ENCODE measurements at regions not wholly inside any gene's neighbourhood (a gene's known extent, or its start where the extent isn't known, plus 50 kb on each side); places are given as distances from the start of the nearest gene placed in this dataset.

GRCh38 chrX:99421796-99422195 lies 988.3 kb downstream of the PCDH19 start:
- Histone ChIP-seq H3K27me3 (peaks cover 0 to 5% (median 0%) of the 10 kb centered on the region in 9 donors), H3K4me3 (no peak overlapping the region), H3K27ac (no peak overlapping the region), H3K36me3 (no peaks in the 10 kb centered on the region), H3K4me1 (no peaks in the 10 kb centered on the region), H3K9me3 (peaks cover 0 to 22% (median 0%) of the 10 kb centered on the region in 12 donors)
- TF ChIP-seq POLR2A (IDR thresholded peaks at IDR 0.05): no peak
- no peak for TF ChIP-seq CTCF (IDR thresholded peaks at IDR 0.05)
- DNase-seq (no peak), ATAC-seq (no peak)
- intact Hi-C loops (cut with DNase I): no loop called here

GRCh38 chrX:99415470-99415869 lies 994.6 kb downstream of the PCDH19 start:
- intact Hi-C loops (cut with DNase I): no loop called here
- 50 to 74% (median 72%) methylated on average over 1 of the region's 1 CpG for WGBS, 4 donors

GRCh38 chrX:99413317-99413716 lies 996.8 kb downstream of the PCDH19 start:
- TF ChIP-seq POLR2A (IDR thresholded peaks at IDR 0.05): no peak
- TF ChIP-seq CTCF (IDR thresholded peaks at IDR 0.05): no peak
- H3K9me3 ChIP-seq: no peaks in the 10 kb centered on the region
- ATAC-seq (no peak), DNase-seq (no peak)
- intact Hi-C loops (cut with DNase I): no loop called here
- no peak overlapping the region for H3K27ac ChIP-seq
- no peaks in the 10 kb centered on the region for H3K4me1 ChIP-seq
- no peaks in the 10 kb centered on the region for H3K36me3 ChIP-seq
- WGBS, 4 donors: 66 to 77% (median 74%) methylated on average over 3 of the region's 3 CpGs
- no peak overlapping the region for H3K4me3 ChIP-seq
- no peaks in the 10 kb centered on the region for H3K27me3 ChIP-seq

More at GRCh38 chrX:99415470-99415869, 994.6 kb downstream of the PCDH19 start:
- no peaks in the 10 kb centered on the region for H3K36me3 ChIP-seq
- H3K9me3 ChIP-seq: peaks cover 0 to 12% (median 0%) of the 10 kb centered on the region in 12 donors
- ATAC-seq (no peak), DNase-seq (no peak)
- peaks cover 0 to 5% (median 0%) of the 10 kb centered on the region in 9 donors for H3K27me3 ChIP-seq
- no peak for TF ChIP-seq POLR2A (IDR thresholded peaks at IDR 0.05)
- no peak for TF ChIP-seq CTCF (IDR thresholded peaks at IDR 0.05)
- H3K4me1 ChIP-seq: no peaks in the 10 kb centered on the region
- H3K4me3 ChIP-seq: no peak overlapping the region
- H3K27ac ChIP-seq: no peak overlapping the region

- DNase-seq (no peak), ATAC-seq (no peak)
- 41 to 71% (median 60%) methylated on average over 3 of the region's 3 CpGs for WGBS, 4 donors
- no peaks in the 10 kb centered on the region for H3K36me3 ChIP-seq
- intact Hi-C loops (cut with DNase I): no loop called here
- no peaks in the 10 kb centered on the region for H3K4me1 ChIP-seq
- H3K9me3 ChIP-seq: no peaks in the 10 kb centered on the region
- H3K4me3 ChIP-seq: no peak overlapping the region
- H3K27ac ChIP-seq: no peak overlapping the region
- no peaks in the 10 kb centered on the region for H3K27me3 ChIP-seq
- TF ChIP-seq CTCF (IDR thresholded peaks at IDR 0.05) (no peak), POLR2A (IDR thresholded peaks at IDR 0.05) (no peak)
These were observed 1011.5 kb downstream of the PCDH19 start for GRCh38 chrX:99398545-99398944.
